MM.1S (cell line): ENCODE measurements at regions not wholly inside any gene's neighbourhood (a gene's known extent, or its start where the extent isn't known, plus 50 kb on each side); places are given as distances from the start of the nearest gene placed in this dataset.

ENCODE experiments used
- DNase-seq: peaks from one replicate; pipeline ENCODE4 v3.0.0-alpha.2; 2015
- H2AFZ ChIP-seq: fragments of 300-600 bp; sonication (generic); 2 replicates; pipeline ENCODE4 v1.6.0; 2016; ENCODE audit warnings: antibody characterized with exemption, low read length
- H3F3A ChIP-seq: fragments of 300-600 bp; sonication (generic); 2 replicates; pipeline ENCODE4 v1.6.1; 2016; ENCODE audit warnings: mild to moderate bottlenecking, antibody characterized with exemption, low read length, moderate library complexity, mixed read lengths; ENCODE audit not compliant: insufficient read depth
- H3K27ac ChIP-seq: fragments of 300-600 bp; sonication (generic); 2 replicates; pipeline ENCODE4 v1.5.1; 2016; ENCODE audit warnings: mild to moderate bottlenecking, low read length
- H3K27me3 ChIP-seq: fragments of 300-600 bp; sonication (generic); replicated peaks from 2 replicates; pipeline ENCODE4 v1.6.0; 2016; ENCODE audit warnings: low read length; ENCODE audit not compliant: insufficient read depth
- H3K36me3 ChIP-seq: fragments of 300-600 bp; sonication (generic); replicated peaks from 2 replicates; pipeline ENCODE4 v1.6.1; 2016; ENCODE audit warnings: mild to moderate bottlenecking, low read length, mixed read lengths; ENCODE audit not compliant: insufficient read depth
- H3K4me1 ChIP-seq: fragments of 300-600 bp; sonication (generic); 2 replicates; pipeline ENCODE4 v1.6.1; 2016; ENCODE audit warnings: low read length, mixed read lengths
- H3K4me2 ChIP-seq: fragments of 300-600 bp; sonication (generic); 2 replicates; pipeline ENCODE4 v1.6.0; 2016; ENCODE audit warnings: low read depth, low read length
- H3K4me3 ChIP-seq: fragments of 300-600 bp; sonication (generic); 2 replicates; pipeline ENCODE4 v1.5.1; 2016; ENCODE audit warnings: low read length, mixed read lengths
- H3K79me2 ChIP-seq: fragments of 300-600 bp; sonication (generic); 2 replicates; pipeline ENCODE4 v1.6.1; 2016; ENCODE audit warnings: mixed run types, low read length, mixed read lengths
- H3K9ac ChIP-seq: fragments of 300-600 bp; sonication (generic); 2 replicates; pipeline ENCODE4 v1.6.1; 2016; ENCODE audit warnings: low read length, mixed read lengths
- H3K9me2 ChIP-seq: fragments of 300-600 bp; sonication (generic); replicated peaks from 2 replicates; pipeline ENCODE4 v1.6.1; 2016; ENCODE audit warnings: mild to moderate bottlenecking, low read length, mixed read lengths; ENCODE audit not compliant: insufficient read depth
- H3K9me3 ChIP-seq: fragments of 300-600 bp; sonication (generic); replicated peaks from 2 replicates; pipeline ENCODE4 v1.6.1; 2016; ENCODE audit warnings: mild to moderate bottlenecking, low read length, mixed read lengths; ENCODE audit not compliant: insufficient read depth
- H4K20me1 ChIP-seq: fragments of 300-600 bp; sonication (generic); 2 replicates; pipeline ENCODE4 v1.6.1; 2016; ENCODE audit warnings: mild to moderate bottlenecking, low read length, moderate library complexity, mixed read lengths; ENCODE audit not compliant: insufficient read depth
- CTCF ChIP-seq: fragments of 300-600 bp; sonication (generic); IDR thresholded peaks from 2 replicates; pipeline ENCODE4 v1.5.1; 2016; ENCODE audit warnings: antibody characterized with exemption, low read length, mixed read lengths
- EZH2 ChIP-seq: fragments of 300-600 bp; sonication (generic); optimal IDR thresholded peaks from 2 replicates; pipeline ENCODE3; 2017; ENCODE audit warnings: low read depth, mild to moderate bottlenecking, antibody characterized with exemption, low read length, mixed read lengths
- EZH2phosphoT487 ChIP-seq: fragments of 300-600 bp; sonication (generic); IDR thresholded peaks from 2 replicates; pipeline ENCODE4 v1.6.1; 2018; ENCODE audit warnings: antibody characterized with exemption, low read length

- no peak overlapping the region for H3K4me3 ChIP-seq
- no peaks in the 10 kb centered on the region for H3K9me2 ChIP-seq
- H2AFZ ChIP-seq: no peak overlapping the region
- no peak for DNase-seq
- no peaks in the 10 kb centered on the region for H3K9me3 ChIP-seq
- no peaks in the 10 kb centered on the region for H3K36me3 ChIP-seq
- no peak overlapping the region for H3K4me2 ChIP-seq
- no peak overlapping the region for H3K27ac ChIP-seq
- no peaks in the 10 kb centered on the region for H3K79me2 ChIP-seq
- no peak overlapping the region for H3K9ac ChIP-seq
- TF ChIP-seq EZH2phosphoT487 (no peak), CTCF (no peak), EZH2 (no peak)
- H3K4me1 ChIP-seq: no peaks in the 10 kb centered on the region
- no peaks in the 10 kb centered on the region for H3F3A ChIP-seq
- H4K20me1 ChIP-seq: no peaks in the 10 kb centered on the region
- no peaks in the 10 kb centered on the region for H3K27me3 ChIP-seq
These were observed 732.6 kb upstream of the LCORL start for GRCh38 chr4:18754180-18754579.

GRCh38 chr4:18751083-18751482, 729.5 kb upstream of the LCORL start:
- Histone ChIP-seq H3K9me3 (no peaks in the 10 kb centered on the region), H3K27ac (no peak overlapping the region), H3K36me3 (no peaks in the 10 kb centered on the region), H2AFZ (no peak overlapping the region), H3K4me3 (no peak overlapping the region), H3K79me2 (no peaks in the 10 kb centered on the region), H3K4me1 (no peaks in the 10 kb centered on the region), H3K4me2 (no peak overlapping the region), H3K27me3 (no peaks in the 10 kb centered on the region), H4K20me1 (no peaks in the 10 kb centered on the region), H3F3A (no peaks in the 10 kb centered on the region), H3K9me2 (no peaks in the 10 kb centered on the region), H3K9ac (no peak overlapping the region)
- TF ChIP-seq EZH2 (no peak), CTCF (no peak), EZH2phosphoT487 (no peak)
- no peak for DNase-seq

- H2AFZ ChIP-seq: no peak overlapping the region
- no peak overlapping the region for H3K4me2 ChIP-seq
- no peaks in the 10 kb centered on the region for H3K9me2 ChIP-seq
- H4K20me1 ChIP-seq: no peaks in the 10 kb centered on the region
- H3K4me3 ChIP-seq: no peak overlapping the region
- DNase-seq: no peak
- no peaks in the 10 kb centered on the region for H3K27me3 ChIP-seq
- H3K27ac ChIP-seq: no peak overlapping the region
- H3K9ac ChIP-seq: no peak overlapping the region
- no peaks in the 10 kb centered on the region for H3K79me2 ChIP-seq
- no peaks in the 10 kb centered on the region for H3K9me3 ChIP-seq
- no peaks in the 10 kb centered on the region for H3F3A ChIP-seq
- H3K36me3 ChIP-seq: no peaks in the 10 kb centered on the region
- TF ChIP-seq EZH2 (no peak), CTCF (no peak), EZH2phosphoT487 (no peak)
- no peaks in the 10 kb centered on the region for H3K4me1 ChIP-seq
These were observed 727.8 kb upstream of the LCORL start for GRCh38 chr4:18749391-18749790.
